ENCODE measurements at regions not wholly inside any gene's neighbourhood (a gene's known extent, or its start where the extent isn't known, plus 50 kb on each side); places are given as distances from the start of the nearest gene placed in this dataset.

DNA sequence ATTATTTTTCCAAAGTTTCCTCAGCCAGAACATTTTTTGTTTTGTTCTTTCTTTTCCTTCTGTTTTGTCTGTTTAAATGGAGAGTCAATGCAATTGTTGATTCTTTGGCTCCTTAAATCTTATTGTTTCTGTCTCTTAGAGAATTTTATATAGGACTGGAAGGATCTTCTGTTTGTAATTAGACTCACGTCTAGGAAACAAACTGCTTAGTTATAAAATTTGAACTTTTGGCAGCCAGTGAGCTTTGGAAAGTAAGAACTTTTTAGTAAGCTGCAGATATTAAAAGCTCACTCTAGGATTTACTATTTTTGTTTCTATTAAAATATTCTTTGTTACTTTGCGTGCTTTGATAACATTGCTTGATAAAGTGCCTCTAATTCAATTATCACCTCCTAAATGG lies 109.8 kb upstream of the HNRNPU start:
- TF ChIP-seq CTCF (conservative IDR thresholded peaks at IDR 0.05 in 1 of 2, IDR thresholded peaks at IDR 0.05 in 1 of 2; ENCODE audit: extremely low read depth in 1 of 2, insufficient read depth in 1 of 2, low read depth in 1 of 2, low read length in 2 of 2) (no peak), EZH2 (IDR thresholded peaks at IDR 0.05; ENCODE audit: borderline replicate concordance, low read length) (no peak)

Data from mammary epithelial cell (primary cell).